ENCODE measurements at regions not wholly inside any gene's neighbourhood (a gene's known extent, or its start where the extent isn't known, plus 50 kb on each side); places are given as distances from the start of the nearest gene placed in this dataset.

DNA sequence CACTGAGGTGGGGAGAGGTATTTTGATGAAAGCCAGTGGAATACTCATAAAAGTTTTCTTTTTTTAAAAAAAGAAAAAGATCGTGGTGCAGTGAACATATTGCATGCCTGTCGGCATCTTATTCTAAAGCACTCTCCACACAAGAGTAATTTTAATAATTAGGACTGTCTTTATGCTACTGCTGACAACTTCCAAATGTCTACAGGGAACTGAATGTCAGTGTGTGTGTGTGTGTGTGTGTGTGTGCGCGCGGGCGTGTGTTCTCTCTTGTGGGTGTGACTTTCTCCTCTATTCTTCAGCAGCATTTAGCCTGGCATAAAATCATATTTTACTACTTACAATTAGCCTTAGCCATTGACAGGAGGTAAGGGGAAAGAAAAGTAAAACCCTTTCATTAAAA is 268.5 kb downstream of the C3orf38 start:
- TF ChIP-seq ZFX (IDR thresholded peaks at IDR 0.05), result no peak
- TF ChIP-seq, protein P1, sequence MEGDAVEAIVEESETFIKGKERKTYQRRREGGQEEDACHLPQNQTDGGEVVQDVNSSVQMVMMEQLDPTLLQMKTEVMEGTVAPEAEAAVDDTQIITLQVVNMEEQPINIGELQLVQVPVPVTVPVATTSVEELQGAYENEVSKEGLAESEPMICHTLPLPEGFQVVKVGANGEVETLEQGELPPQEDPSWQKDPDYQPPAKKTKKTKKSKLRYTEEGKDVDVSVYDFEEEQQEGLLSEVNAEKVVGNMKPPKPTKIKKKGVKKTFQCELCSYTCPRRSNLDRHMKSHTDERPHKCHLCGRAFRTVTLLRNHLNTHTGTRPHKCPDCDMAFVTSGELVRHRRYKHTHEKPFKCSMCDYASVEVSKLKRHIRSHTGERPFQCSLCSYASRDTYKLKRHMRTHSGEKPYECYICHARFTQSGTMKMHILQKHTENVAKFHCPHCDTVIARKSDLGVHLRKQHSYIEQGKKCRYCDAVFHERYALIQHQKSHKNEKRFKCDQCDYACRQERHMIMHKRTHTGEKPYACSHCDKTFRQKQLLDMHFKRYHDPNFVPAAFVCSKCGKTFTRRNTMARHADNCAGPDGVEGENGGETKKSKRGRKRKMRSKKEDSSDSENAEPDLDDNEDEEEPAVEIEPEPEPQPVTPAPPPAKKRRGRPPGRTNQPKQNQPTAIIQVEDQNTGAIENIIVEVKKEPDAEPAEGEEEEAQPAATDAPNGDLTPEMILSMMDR (conservative IDR thresholded peaks at IDR 0.05), result no peak
- no peak overlapping the region for H3K27ac ChIP-seq

DNA sequence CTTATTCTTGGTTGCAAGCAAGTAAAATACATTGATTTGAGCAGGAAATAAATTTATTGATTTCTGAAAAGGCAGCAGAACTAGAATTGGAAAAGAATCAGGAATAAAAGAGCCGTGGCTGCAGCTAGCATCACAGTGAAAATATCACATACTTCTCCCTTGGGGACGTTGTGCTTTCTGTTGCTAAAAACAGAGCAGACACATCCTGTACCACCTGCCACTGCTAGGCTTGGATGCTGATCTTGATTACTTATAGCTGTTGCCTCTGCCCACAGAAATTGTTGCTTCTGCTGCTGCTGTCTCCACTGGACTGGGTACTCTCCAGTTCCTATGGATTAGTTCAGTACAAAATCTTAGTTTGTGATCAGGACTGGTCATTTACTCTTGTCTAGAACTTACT is 283.8 kb downstream of the C3orf38 start:
- no peak overlapping the region for H3K27ac ChIP-seq
- no peak for TF ChIP-seq ZFX (IDR thresholded peaks at IDR 0.05)
- TF ChIP-seq, protein P1 (conservative IDR thresholded peaks at IDR 0.05), result no peak

DNA sequence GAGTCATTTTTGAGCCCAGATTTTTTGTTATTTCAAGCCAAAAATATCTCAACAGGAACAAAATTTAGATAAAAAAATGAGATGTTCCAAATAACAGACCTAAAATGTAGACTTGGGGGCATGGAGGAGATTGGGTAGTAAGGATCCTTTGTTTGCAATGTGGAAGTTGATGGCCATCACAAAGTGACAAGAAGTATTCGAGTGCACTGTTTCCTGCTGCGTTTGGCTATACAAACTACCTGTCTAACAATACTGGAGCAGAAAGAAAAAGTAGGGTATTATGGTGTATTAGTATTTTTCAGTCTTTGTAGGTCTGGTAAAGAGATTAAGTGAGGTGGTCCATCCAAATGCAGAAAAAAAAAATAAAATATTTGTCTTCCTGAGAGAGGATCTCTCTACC is 284.2 kb downstream of the C3orf38 start:
- no peak for TF ChIP-seq ZFX (IDR thresholded peaks at IDR 0.05)

DNA sequence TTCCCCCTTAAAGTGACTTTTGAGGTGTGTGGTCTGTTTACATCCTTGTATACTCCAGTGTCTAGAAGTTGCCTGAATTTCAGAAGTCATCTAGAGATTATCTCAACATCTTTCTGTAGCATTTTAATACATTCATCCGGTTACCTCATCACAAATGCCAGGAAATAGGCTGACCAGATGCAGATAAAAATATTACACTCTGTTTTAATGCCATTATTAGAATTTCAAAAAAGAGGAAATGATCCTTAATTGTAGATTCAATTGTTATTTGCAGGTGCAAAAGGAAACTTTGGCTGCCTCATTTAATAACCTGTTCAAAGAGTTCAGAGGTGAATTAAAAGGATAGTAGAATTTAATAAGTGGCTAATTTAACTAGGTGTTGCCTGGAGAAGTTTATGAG is 290.9 kb downstream of the C3orf38 start:
- TF ChIP-seq ZFX (IDR thresholded peaks at IDR 0.05), result no peak
- TF ChIP-seq, protein P1 (conservative IDR thresholded peaks at IDR 0.05), result no peak

More for the DNA sequence above, 284.2 kb downstream of the C3orf38 start:
- H3K27ac ChIP-seq, result no peak overlapping the region

DNA sequence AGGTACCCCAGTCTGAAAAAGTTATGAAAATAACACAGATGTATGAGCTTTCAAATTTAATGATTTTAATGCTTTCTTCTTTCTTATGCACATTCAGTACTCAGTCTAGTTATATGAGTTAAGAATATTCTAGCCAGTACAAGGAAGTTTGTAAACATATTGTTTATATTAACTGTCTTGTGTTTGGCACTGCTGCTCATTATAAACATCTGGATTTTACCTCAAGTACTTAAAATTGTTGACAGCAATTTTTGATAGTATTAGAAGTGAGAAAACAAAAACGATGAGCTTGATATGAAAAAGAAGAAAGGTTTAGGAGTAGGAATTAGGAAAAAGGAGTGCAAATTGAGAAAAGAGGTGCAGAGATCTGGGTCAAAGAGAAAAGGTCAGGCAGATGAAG is 293.3 kb downstream of the C3orf38 start:
- H3K27ac ChIP-seq, result no peak overlapping the region
- no peak for TF ChIP-seq ZFX (IDR thresholded peaks at IDR 0.05)
- TF ChIP-seq, protein P1 (conservative IDR thresholded peaks at IDR 0.05), result no peak

More for the DNA sequence above, 290.9 kb downstream of the C3orf38 start:
- no peak overlapping the region for H3K27ac ChIP-seq

DNA sequence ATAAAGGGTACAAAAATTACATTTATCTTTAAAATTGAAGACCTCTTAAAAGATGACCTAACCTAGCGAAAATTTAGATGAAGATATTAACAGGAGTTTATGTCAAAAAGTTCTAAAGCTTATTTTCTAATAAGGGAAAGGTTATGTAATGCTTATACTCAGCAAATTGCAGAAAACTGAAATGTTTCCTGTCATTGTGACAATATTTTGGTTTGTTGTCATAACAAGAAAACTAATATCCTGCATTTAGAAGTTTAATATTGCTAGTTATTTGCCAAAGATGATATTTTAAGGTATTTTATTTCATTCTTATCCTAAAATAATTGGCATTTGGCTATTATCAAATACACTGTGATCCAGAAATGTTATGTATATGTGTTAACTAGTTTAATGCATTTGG is 294.5 kb downstream of the C3orf38 start:
- H3K27ac ChIP-seq, result no peak overlapping the region

DNA sequence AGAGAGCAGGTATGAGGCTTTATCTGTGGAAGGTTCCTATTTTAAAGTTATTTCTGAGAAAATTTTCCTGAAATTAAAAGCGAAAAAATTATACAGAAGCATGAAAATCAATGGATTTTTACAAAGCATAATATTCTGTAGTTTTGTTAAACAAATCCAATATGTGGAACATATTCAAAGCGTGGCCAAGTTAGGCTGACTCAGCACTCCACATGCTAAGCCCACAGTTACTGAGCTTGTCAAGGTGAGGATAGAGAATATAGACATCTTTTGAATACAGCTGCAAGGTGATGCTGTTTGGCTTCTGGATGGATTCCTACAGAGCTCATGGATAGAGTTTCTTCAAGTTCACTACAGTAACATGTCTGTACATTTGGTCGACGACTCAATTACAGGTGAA is 302.5 kb downstream of the C3orf38 start:
- TF ChIP-seq, protein P1 (conservative IDR thresholded peaks at IDR 0.05), result no peak
- TF ChIP-seq ZFX (IDR thresholded peaks at IDR 0.05), result no peak
- H3K27ac ChIP-seq, result no peak overlapping the region

More for the DNA sequence above, 294.5 kb downstream of the C3orf38 start:
- TF ChIP-seq, protein P1 (conservative IDR thresholded peaks at IDR 0.05), result no peak
- no peak for TF ChIP-seq ZFX (IDR thresholded peaks at IDR 0.05)

DNA sequence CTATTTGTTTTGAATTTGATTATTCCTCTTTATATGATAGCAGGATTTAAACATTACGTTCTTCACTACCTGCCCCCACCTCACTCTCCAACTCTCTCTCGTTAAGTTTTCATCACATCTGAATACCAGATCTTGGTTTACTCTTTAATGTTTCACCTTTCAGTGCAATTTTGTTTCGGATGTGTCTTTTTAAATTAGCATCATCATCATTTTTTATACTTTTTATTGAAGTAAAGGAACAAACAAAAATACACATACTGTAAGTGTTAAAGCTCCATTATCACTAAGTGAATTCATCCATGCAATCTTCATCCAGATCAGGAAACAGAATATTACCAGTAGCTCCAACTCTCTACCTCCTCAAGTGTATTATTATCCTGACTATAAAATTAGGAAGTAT is 310.6 kb downstream of the C3orf38 start:
- no peak overlapping the region for H3K27ac ChIP-seq
- TF ChIP-seq, protein P1 (conservative IDR thresholded peaks at IDR 0.05), result no peak

All from C4-2B (cell line).